Stomach (tissue), 8 donors: ENCODE measurements at regions not wholly inside any gene's neighbourhood (a gene's known extent, or its start where the extent isn't known, plus 50 kb on each side); places are given as distances from the start of the nearest gene placed in this dataset.

Experiments used
- DNase-seq, 2 donors: peaks; one replicate each; pipeline versions ENCODE4 v3.0.0 to v3.0.0-alpha.2; 2013 to 2019
- H3K27ac ChIP-seq, 5 donors: fragments of 200-600 bp in 4 of 5; sonication (generic) in 4 of 5; one replicate each; pipeline ENCODE4 v1.5.1; 2013 to 2019; ENCODE audit warnings: mild to moderate bottlenecking in 1 of 5, moderate library complexity in 1 of 5
- H3K27me3 ChIP-seq, 3 donors: fragments of 200-600 bp; sonication (generic); one replicate each; pipeline ENCODE4 v1.5.1; 2017 to 2019; ENCODE audit warnings: mixed run types in 1 of 3
- H3K36me3 ChIP-seq, 4 donors: fragments of 200-600 bp; sonication (generic); 1 replicate in 3 of 4; 2 replicates in 1 of 4; pipeline ENCODE4 v1.5.1; 2016 to 2019
- H3K4me1 ChIP-seq, 4 donors: fragments of 200-600 bp; sonication (generic); one replicate each; pipeline ENCODE4 v1.5.1; 2016 to 2019
- H3K4me3 ChIP-seq, 4 donors: fragments of 200-600 bp; sonication (generic) in 3 of 4; one replicate each; pipeline ENCODE4 v1.5.1; 2016 to 2019; ENCODE audit warnings: mild to moderate bottlenecking in 1 of 4
- H3K9me3 ChIP-seq, 4 donors: fragments of 200-600 bp; sonication (generic); one replicate each; pipeline ENCODE4 v1.5.1; 2016 to 2019
- CTCF ChIP-seq, 7 experiments: fragments of 450-650 bp in 4 of 7; fragments of 200-600 bp in 3 of 7; sonication (generic) in 3 of 7; IDR thresholded peaks; one replicate each; pipeline ENCODE4 v1.5.1; 2016 to 2019; ENCODE audit warnings: antibody characterized with exemption in 7 of 7, control low read depth in 2 of 7, mild to moderate bottlenecking in 1 of 7
- EP300 ChIP-seq: sonication (generic); formaldehyde crosslinking; IDR thresholded peaks from one replicate; pipeline ENCODE4 v1.6.1; 2017; ENCODE audit warnings: antibody characterized with exemption
- POLR2A ChIP-seq, 4 donors: fragments of 450-650 bp; IDR thresholded peaks; one replicate each; pipeline ENCODE4 v1.6.1; 2016; ENCODE audit warnings: antibody characterized with exemption in 4 of 4, control low read depth in 2 of 4, mild to moderate bottlenecking in 1 of 4, moderate library complexity in 1 of 4
- POLR2AphosphoS5 ChIP-seq, 3 donors: sonication (generic); formaldehyde crosslinking; IDR thresholded peaks; one replicate each; pipeline ENCODE4 v1.6.1; 2016; ENCODE audit warnings: antibody characterized with exemption in 3 of 3
- WGBS, 5 donors: extraction: QIAGEN DNeasy Blood & Tissue Kit in 3 of 5; methylation state at CpG; one replicate each; pipeline versions ENCODE4 v1.1.5 to v1.1.7; 2013 to 2018; 5-methylcytosine and 5-hydroxymethylcytosine counted together
- intact Hi-C: fragments of 100-400 bp; cut with DNase I; formaldehyde crosslinking; loops from one replicate; pipeline ENCODE4 v1.15.1; 2023; ENCODE audit warnings: low total_unique reads
- donor health status: healthy with polysubstance abuse.
- donor health status: Bipolar disorder and iron deficiency.
- donor health status: healthy.

GRCh38 chr22:25357132-25357455, 137.7 kb downstream of the CRYBB2 start:
- intact Hi-C loops = no loop called here
- no peak overlapping the region for H3K27ac ChIP-seq
- TF ChIP-seq POLR2A (IDR thresholded peaks at IDR 0.05) (no peak), POLR2AphosphoS5 (IDR thresholded peaks at IDR 0.05) (no peak), EP300 (no peak), CTCF (IDR thresholded peaks at IDR 0.05) (no peak)
- no peaks in the 10 kb centered on the region for H3K9me3 ChIP-seq
- H3K36me3 ChIP-seq = peaks cover 52 to 92% (median 88%) of the 10 kb centered on the region in 4 donors
- H3K27me3 ChIP-seq = no peaks in the 10 kb centered on the region
- H3K4me3 ChIP-seq = no peak overlapping the region
- peaks cover 0 to 1% (median under 1%) of the 10 kb centered on the region in 4 donors for H3K4me1 ChIP-seq
- DNase-seq = no peak
- 85 to 95% (median 88%) methylated on average over 10 of the region's 10 CpGs for WGBS, 5 donors

DNA sequence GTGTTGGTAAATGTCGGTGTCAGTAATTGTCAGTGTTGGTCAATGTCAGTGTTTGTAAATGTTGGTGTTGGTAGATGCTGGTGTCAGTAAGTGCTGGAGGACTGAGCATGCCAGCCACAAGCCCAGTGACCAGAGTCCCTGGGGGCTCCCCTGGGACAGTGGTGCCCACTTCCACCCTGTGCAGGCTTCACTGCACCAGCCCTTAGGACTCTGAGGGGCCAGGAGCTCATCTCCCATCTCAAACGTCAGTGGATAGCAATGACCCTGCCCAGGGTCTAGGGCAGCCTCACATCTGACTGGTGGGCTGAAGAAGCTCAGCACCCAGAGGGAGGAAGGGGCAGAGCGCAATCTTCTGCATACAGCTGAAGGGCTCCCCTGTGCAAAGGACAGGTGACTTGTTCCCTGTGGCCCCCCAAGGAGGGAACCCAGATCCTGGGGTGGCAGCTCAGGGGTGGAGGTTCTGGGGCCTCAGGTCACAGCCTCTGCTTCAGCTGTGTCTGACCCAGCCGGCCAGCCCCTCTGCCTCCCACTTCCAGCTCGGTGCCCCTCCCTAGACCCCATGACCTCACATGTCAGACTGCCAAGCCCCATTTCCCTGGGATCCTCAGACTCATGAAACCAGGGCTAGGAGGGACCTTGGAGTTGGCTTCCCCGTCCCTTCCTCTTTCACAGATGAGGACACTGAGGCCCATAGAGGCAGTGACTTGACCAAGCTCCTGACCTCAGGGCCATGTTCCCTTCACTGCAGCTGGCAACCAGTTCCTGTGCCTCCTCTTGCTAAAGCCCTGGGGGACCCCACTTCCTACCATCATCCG, 138.4 kb downstream of the CRYBB2 start:
- Histone ChIP-seq H3K4me3 (no peak overlapping the region), H3K27me3 (no peaks in the 10 kb centered on the region), H3K36me3 (peaks cover 52 to 85% (median 81%) of the 10 kb centered on the region in 4 donors), H3K4me1 (peaks cover 5 to 8% (median 7%) of the 10 kb centered on the region in 4 donors), H3K27ac (no peak overlapping the region), H3K9me3 (no peaks in the 10 kb centered on the region)
- intact Hi-C loops = no loop called here
- DNase-seq = no peak
- 86 to 93% (median 89%) methylated on average over 6 to 7 of the region's 7 CpGs for whole genome bisulfite sequencing, 5 donors
- no peak for TF ChIP-seq POLR2AphosphoS5 (IDR thresholded peaks at IDR 0.05)
- no peak for TF ChIP-seq POLR2A (IDR thresholded peaks at IDR 0.05)
- no peak for TF ChIP-seq EP300
- TF ChIP-seq CTCF (IDR thresholded peaks at IDR 0.05) = no peak

DNA sequence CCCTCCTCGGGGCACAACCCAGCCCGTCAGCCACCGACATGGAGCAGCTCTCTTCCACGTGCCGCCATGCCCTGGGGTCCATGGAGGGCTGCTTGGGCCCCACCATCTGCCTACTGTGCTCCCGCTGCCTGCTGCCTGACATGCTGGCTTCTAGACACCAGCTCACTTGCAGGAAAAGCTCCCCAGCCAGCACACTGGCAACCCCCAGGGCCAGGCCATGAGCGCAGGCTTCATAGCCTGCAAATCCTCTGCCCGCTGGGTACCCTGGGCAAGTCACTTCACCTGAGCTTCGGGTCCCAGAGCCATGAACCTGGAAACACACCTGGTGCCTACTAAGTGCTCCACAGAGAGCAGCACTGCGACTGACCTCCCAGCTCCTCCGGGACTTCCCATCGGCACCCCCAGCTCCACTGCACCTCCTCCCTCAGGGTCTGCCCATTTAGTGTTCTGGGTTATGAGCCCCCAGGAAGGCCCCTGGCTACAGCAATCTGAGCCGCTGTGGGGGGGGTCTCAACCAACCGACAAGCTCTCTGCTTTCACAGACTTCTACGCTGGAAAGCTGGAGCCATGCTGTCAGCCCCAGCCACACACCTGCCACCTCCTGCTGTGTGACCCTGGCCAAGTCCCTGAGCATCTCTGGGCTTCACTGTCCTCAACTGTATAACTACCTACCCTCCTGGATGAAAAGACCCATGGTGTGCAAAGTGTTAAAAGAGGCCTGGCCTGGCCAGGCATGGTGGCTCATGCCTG, 139.2 kb downstream of the CRYBB2 start:
- Histone ChIP-seq H3K27me3 (no peaks in the 10 kb centered on the region), H3K4me3 (no peak overlapping the region), H3K36me3 (peaks cover 47 to 77% (median 73%) of the 10 kb centered on the region in 4 donors), H3K27ac (no peak overlapping the region), H3K4me1 (peaks cover 5 to 13% (median 8%) of the 10 kb centered on the region in 4 donors), H3K9me3 (no peaks in the 10 kb centered on the region)
- intact Hi-C loops = no loop called here
- WGBS, 5 donors = 91 to 96% (median 93%) methylated on average over 15 of the region's 15 CpGs
- DNase-seq = no peak
- TF ChIP-seq EP300 = no peak
- no peak for TF ChIP-seq POLR2A (IDR thresholded peaks at IDR 0.05)
- no peak for TF ChIP-seq CTCF (IDR thresholded peaks at IDR 0.05)
- TF ChIP-seq POLR2AphosphoS5 (IDR thresholded peaks at IDR 0.05) = no peak

- intact Hi-C loops = no loop called here
- Histone ChIP-seq H3K27me3 (no peaks in the 10 kb centered on the region), H3K4me1 (peaks cover 11 to 21% (median 19%) of the 10 kb centered on the region in 4 donors), H3K27ac (no peak overlapping the region), H3K4me3 (no peak overlapping the region), H3K9me3 (no peaks in the 10 kb centered on the region), H3K36me3 (peaks cover 36 to 66% (median 62%) of the 10 kb centered on the region in 4 donors)
- no peak for DNase-seq
- 93 to 97% (median 96%) methylated on average over 17 to 26 of the region's 26 CpGs for WGBS, 5 donors
- no peak for TF ChIP-seq POLR2AphosphoS5 (IDR thresholded peaks at IDR 0.05)
- no peak for TF ChIP-seq EP300
- TF ChIP-seq CTCF (IDR thresholded peaks at IDR 0.05) = no peak
- TF ChIP-seq POLR2A (IDR thresholded peaks at IDR 0.05) = no peak
Observed at GRCh38 chr22:25359601-25360261, 140.3 kb downstream of the CRYBB2 start.
